Activated naive CD4-positive, alpha-beta T cell treated with anti-CD3 and anti-CD28 coated beads, Interleukin-2, amount 50 U/mL, for 16 hours (primary cell): ENCODE measurements at regions not wholly inside any gene's neighbourhood (a gene's known extent, or its start where the extent isn't known, plus 50 kb on each side); places are given as distances from the start of the nearest gene placed in this dataset.
"Not testable (repeated sequence)": the region's sequence is repeated elsewhere in the genome, so short reads cannot be mapped to it uniquely, and the experiment has no call there.

ENCODE experiments used
- DNase-seq: peaks from one replicate; pipeline ENCODE4 v3.0.0-alpha.2; 2020

DNA sequence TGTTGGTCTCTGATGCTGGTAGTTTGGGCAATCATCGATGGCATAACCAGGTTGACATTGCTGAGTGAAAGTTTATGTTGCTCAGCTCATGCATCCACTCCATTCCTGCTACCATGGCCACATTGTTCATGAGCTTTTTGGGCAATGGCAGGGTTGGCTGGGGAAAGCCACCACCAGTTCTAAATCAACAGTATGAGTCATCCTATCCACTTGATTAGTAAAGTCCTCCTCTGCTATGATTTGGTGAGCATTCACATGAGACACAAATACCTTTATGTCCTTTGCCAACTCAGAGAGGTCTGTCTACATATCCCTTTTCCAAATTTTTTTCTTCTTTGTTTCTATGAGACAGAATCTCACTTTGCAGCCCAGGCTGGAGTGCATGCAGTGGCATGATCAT lies 129.7 kb upstream of the FBN2 start:
- no peak for DNase-seq

DNA sequence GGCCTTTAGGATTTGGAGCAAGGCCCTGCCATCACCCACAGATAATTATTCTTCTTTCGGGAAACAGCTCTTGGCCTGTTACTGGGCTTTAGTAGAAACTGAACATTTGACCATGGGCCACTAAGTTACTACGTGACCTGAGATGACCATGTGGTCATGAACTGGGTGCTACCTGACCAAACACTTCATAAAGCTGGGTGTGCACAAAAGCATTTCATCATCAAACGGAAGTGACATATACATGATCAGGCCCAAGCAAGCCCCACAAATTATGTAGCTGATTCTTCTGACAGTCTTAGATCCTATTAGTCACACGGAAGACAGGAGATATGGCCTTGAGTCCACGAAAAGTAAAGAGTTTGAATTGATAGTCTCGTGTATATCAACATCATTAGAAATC lies 130.9 kb upstream of the FBN2 start:
- no peak for DNase-seq

DNA sequence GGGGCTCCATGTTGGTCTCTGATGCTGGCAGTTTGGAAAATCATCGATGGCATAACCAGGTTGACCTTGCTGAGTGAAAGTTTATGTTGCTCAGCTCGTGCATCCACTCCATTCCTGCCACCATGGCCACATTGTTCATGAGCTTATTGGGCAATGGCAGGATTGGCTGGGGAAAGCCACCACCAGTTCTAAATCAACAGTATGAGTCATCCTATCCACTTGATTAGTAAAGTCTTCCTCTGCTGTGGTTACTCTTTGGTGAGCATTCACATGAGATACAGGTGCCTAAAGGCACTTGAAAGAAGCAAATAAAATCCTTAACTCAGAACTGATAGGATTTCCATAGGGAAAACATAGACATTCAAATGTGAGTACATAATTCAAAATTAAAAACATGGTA lies 131.8 kb upstream of the FBN2 start:
- no peak for DNase-seq

DNA sequence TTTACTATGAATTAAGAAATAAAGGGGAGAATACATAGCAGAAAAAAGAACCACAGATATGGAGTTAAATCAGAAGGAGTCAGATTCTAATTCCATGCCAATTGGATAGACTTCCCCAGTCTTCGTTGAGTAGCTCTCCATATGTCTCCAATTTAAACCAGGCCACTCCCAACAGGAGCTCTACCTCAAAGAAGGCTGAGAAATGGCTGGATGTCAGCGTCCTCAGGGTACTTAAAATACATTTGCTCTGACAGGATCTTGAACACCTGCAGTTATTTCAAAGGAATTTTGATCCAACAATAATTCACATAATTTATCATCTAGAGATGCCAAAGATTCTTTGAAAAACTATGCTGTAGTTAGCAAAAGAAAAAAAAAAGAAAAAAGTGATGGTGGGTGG lies 133.9 kb upstream of the FBN2 start:
- DNase-seq, result no peak

DNA sequence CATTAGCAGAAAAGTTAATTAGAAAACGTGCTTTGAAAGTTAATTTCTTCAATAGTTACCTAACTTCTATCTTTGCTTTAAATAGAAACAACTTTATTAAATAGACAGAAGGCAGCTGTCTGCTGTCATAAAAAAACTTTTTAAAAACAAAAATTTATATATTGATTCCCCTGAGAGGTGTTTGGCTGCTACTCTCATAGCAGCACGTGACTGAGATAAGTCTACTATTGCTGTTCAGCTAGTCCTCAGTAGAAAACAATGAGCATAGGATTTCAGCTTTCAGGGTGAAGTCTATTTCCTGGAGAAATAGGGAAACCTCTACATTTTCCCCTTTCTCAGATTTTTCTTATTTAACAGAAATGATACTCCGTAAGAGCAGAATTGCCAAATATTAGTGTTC lies 135.0 kb upstream of the FBN2 start:
- DNase-seq, result no peak

DNA sequence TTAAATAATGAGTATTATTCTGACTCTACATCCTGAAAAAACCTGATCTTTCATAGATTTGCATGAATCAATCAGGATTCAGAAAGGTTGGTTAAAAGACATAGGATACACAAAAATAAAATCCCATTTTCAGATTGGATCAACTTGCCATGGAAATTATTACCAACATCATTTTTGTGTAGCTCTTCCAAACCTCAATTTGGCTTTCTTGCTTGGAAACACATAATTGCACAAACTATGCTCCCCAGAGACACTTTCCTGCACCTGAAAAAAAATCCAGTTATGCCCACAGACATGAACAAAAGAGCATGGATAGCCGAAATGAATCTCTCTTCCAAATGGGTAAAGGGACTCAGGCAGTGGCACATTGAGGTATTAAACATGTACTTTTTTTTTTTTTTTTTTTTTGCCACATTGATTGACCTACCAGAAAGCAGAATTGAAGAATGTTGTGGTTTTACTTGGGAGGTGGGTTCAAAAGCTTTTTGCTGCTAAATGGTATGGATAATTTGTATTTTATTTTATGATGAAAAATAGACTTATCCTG lies 135.4 kb upstream of the FBN2 start:
- no peak for DNase-seq

DNA sequence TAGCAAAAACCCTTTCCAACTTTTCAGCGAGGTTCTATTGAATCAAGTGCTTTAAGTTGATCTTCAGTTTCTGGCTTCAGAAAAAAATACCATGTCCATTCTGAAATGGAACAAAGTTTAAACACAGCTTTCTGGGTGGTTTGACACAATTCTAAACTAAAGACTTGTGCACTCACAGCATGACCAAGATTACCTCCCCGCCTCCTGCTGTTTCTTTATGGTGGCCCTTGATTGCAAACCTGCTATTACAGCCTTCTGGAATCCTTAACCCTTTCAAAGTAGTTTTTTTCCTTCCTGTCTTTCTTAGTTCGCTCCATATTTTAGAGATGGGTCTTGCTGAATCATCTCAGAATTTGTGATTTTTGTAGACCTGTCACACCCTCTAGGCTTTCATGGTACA lies 135.9 kb upstream of the FBN2 start:
- no peak for DNase-seq

DNA sequence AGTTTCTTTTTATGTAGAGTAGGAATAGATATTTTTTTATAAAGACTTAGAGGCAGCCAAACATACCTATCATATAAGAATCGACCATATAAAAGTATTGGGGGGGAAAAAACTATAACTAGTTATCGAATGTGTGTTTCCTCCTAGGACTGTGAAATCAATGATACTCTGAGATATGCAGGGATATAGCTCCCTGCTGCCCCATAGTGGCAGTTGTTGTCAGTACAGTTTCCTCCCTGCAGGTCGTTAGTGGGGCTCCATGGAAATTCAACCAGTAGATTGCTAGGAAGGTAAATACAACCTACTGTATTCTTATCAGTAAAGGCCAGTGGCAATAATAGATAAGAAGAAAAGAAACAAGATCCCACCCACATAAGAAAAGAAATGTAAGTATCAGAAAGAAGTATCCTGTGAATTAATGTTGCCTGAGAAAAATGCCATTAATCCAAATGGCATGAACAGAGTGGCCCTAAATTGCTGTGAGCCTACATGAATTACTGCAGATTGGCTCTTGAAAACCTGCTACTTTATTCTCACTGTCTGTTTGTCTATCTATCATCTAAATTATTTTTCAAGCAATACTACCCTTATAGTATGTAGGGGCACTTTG lies 136.9 kb upstream of the FBN2 start:
- DNase-seq, result peak; percentile 20

DNA sequence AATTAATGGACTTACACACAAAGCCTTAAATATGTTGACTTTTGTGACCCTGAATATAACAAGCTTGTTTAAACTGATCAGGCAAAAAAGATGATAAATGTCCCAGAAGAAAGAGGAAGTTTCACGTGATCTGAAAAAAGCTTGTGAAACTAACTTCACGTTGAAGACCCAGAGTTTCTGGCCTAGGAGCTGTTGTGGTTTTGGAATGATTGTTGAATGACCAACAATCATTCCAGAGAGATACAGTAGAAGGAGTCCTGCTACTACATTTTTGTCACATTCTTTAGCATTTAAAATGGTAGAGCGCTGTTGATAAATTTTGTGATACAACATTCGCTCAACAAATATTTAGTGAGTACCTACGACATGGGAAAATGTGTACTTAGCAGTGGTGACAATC lies 143.1 kb upstream of the FBN2 start:
- no peak for DNase-seq

DNA sequence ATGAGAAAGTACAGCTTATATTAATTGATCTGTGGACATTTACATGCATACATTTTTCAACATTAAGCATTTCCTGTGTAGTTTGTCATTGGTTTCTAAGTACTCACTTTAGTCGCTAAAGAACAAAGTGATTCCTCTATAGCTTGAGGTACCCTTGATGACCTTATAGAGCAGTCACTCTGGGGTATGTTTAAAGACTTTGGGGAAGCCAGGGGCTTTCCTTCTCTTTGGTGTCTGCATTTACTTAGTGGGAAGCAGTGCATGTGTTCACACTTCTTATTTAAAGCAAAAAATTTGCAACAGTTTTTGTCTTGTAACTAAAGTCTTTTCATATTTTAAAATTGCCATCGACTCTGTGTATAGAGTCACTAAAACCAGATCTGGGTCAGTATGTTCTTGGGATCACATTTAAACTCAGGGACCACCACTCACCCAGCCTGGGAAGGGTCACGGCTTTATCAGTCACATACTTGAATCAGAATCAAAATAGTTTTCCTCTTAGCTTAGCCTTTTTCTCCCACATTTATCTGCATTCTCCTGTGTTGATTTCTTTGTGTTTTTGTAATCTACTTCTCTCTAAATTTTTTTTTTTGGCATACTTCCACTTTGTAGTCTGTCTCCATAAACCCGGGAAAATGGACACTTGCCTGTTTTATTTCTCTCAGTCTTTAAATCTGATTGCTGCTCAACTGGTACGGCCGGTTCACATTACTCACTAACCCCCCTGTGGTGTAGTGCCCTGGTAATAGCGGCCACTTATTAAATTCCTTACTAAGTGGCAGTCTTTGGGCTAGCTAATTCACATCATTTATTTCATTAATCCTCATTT lies 143.9 kb upstream of the FBN2 start:
- no peak for DNase-seq

DNA sequence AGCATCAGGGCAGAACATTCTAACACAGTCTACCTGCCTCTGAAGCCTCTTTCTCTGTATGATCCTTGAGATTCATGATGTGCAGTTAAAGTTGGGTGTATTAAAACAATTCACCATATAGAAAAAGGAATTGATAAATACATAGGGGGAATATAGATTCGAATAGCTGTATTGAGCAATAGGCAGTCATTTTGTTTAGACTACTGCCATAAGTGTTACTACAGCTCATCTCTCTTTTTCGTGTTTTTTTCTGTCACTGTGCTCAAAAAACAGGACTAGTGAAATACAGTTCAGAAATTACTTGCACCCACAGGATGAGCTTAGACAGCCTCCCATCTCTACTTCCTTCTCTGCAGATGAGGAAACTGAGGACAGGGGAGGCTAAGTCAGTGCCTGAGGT lies 144.6 kb upstream of the FBN2 start:
- no peak for DNase-seq

DNA sequence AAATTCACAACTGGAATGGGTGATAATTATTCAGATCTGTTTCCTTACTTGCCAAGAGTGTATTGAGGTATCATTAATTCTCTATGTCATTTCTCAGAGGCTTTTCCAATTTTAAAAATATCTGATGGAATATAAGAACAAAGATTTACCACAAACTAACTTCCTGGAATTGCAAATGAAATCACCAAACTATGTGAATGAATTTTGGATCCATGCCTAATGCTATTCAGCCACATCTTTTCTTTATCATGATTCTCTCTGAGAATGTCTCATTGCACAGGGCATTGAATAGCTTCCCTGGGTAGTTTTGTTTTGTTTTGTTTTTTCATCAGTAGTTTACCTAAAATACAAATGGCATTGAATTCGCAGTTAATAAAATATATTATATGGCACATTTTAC lies 146.9 kb upstream of the FBN2 start:
- DNase-seq, result no peak

- DNase-seq, result no peak
Measured at GRCh38 chr5:128687930-128688329, 149.9 kb upstream of the FBN2 start.

DNA sequence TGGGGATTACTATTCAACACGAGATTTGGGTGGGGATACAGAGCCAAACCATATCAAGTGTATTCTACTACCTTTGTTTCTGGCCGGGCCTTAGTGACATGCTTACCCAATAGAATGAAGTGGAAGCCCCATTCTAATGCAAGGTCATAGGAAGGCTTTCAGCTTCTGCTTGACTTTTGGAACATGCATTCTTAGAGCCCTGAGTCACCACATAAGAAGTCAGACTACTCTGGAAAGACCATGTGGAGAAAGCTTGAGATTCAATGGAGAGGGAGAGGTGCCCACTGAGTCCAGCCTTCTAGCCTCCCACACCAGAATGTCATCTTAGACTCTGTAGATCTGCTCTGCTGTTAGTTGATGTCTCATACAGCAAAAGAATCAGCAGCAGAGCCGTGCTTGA lies 155.7 kb upstream of the FBN2 start:
- DNase-seq, result no peak

- no peak for DNase-seq
Measured at GRCh38 chr5:128695791-128696530, 157.9 kb upstream of the FBN2 start.

GRCh38 chr5:128701301-128701700 lies 163.3 kb upstream of the FBN2 start:
- no peak for DNase-seq

GRCh38 chr5:128703322-128703721 lies 165.3 kb upstream of the FBN2 start:
- DNase-seq, result no peak

DNA sequence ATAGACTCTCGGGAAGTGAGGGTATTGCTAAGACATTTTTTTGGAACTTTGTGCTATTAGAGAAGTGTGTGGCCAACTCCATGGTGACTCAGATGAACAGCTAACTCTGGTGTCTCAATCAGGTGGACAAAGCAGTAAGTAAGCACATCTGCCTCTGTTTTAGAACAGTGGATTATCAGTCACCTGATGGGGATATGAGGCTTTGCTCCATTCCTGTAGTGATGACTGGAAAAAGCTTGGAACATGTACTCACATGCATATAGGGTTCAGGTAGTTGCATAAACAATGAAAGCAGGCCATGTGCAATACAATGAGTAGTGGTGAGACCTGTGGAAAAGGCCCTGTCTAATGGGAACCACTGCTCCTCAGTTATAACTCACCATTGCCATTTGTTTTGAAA lies 168.2 kb upstream of the FBN2 start:
- no peak for DNase-seq

GRCh38 chr5:128708841-128709240 lies 170.8 kb upstream of the FBN2 start:
- DNase-seq, result no peak

- no peak for DNase-seq
Measured at GRCh38 chr5:128711216-128711615, 173.2 kb upstream of the FBN2 start.

- no peak for DNase-seq
Measured at GRCh38 chr5:128714551-128714950, 176.5 kb upstream of the FBN2 start.

- DNase-seq, result no peak
Measured at GRCh38 chr5:128722551-128722950, 184.5 kb upstream of the FBN2 start.

DNA sequence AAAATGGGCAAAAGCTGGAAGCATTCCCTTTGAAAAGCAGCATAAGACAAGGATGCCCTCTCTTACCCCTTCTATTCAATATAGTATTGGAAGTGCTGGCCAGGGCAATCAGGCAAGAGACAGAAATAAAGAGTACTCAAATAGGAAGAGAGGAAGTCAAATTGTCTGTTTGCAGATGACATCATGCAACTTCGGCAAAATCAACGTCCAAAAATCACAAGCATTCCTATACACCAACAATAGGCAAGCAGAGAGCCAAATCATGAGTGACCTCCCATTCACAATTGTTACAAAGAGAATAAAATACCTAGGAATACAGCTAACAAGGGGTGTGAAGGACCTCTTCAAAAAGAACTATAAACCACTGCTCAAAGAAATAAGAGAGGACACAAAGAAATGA lies 192.0 kb upstream of the FBN2 start:
- not testable (repeated sequence) for DNase-seq

GRCh38 chr5:128735656-128736055 lies 197.6 kb upstream of the FBN2 start:
- DNase-seq, result not testable (repeated sequence)
